HG03378 (cell line): ENCODE measurements at regions not wholly inside any gene's neighbourhood (a gene's known extent, or its start where the extent isn't known, plus 50 kb on each side); places are given as distances from the start of the nearest gene placed in this dataset.
A peak's percentile ranks its signal among the peaks of the same experiment; 100 is the strongest.
"Not testable (repeated sequence)": the region's sequence is repeated elsewhere in the genome, so short reads cannot be mapped to it uniquely, and the experiment has no call there.

Experiments used
- ATAC-seq: cut with Tn5 transposase; IDR thresholded peaks from one replicate; pipeline ENCODE4 v1.9.1; 2021; ENCODE audit warnings: mild to moderate bottlenecking, moderate library complexity; ENCODE audit not compliant: unreplicated experiment

- no peak for ATAC-seq
Measured at GRCh38 chr4:18444206-18444605, 422.7 kb upstream of the LCORL start.

GRCh38 chr4:18442957-18443356 lies 421.4 kb upstream of the LCORL start:
- no peak for ATAC-seq

GRCh38 chr4:18441676-18442075 lies 420.1 kb upstream of the LCORL start:
- no peak for ATAC-seq

- ATAC-seq, result no peak
Measured at GRCh38 chr4:18441203-18441590, 419.6 kb upstream of the LCORL start.

GRCh38 chr4:18440527-18441202 lies 419.1 kb upstream of the LCORL start:
- ATAC-seq, result no peak

GRCh38 chr4:18439311-18439710 lies 417.8 kb upstream of the LCORL start:
- no peak for ATAC-seq

- ATAC-seq, result no peak
Measured at GRCh38 chr4:18435781-18436180, 414.2 kb upstream of the LCORL start.

GRCh38 chr4:18422685-18423084 lies 401.1 kb upstream of the LCORL start:
- no peak for ATAC-seq

GRCh38 chr4:18421519-18421918 lies 400.0 kb upstream of the LCORL start:
- no peak for ATAC-seq

- no peak for ATAC-seq
Measured at GRCh38 chr4:18419780-18420179, 398.2 kb upstream of the LCORL start.

- not testable (repeated sequence) for ATAC-seq
Measured at GRCh38 chr4:18418195-18418898, 396.8 kb upstream of the LCORL start.

GRCh38 chr4:18417651-18418050 lies 396.1 kb upstream of the LCORL start:
- not testable (repeated sequence) for ATAC-seq

- no peak for ATAC-seq
Measured at GRCh38 chr4:18406264-18406663, 384.7 kb upstream of the LCORL start.

GRCh38 chr4:18405054-18405453 lies 383.5 kb upstream of the LCORL start:
- ATAC-seq, result no peak

GRCh38 chr4:18404642-18405041 lies 383.1 kb upstream of the LCORL start:
- peak; percentile 63 for ATAC-seq

GRCh38 chr4:18403327-18403726 lies 381.8 kb upstream of the LCORL start:
- ATAC-seq, result no peak

- ATAC-seq, result no peak
Measured at GRCh38 chr4:18401868-18402267, 380.3 kb upstream of the LCORL start.

- ATAC-seq, result no peak
Measured at GRCh38 chr4:18401425-18401824, 379.9 kb upstream of the LCORL start.

GRCh38 chr4:18398661-18399060 lies 377.1 kb upstream of the LCORL start:
- no peak for ATAC-seq

GRCh38 chr4:18397681-18398390 lies 376.3 kb upstream of the LCORL start:
- no peak for ATAC-seq

GRCh38 chr4:18394656-18395055 lies 373.1 kb upstream of the LCORL start:
- ATAC-seq, result no peak

GRCh38 chr4:18391354-18391728 lies 369.8 kb upstream of the LCORL start:
- no peak for ATAC-seq
